Effector memory CD4-positive, alpha-beta T cell (primary cell): ENCODE measurements at regions not wholly inside any gene's neighbourhood (a gene's known extent, or its start where the extent isn't known, plus 50 kb on each side); places are given as distances from the start of the nearest gene placed in this dataset.

Experiments used
- DNase-seq, 3 donors: peaks; one replicate each; pipeline ENCODE4 v3.0.0-alpha.2; 2020
- H3K27ac ChIP-seq: 2 replicates; pipeline ENCODE4 v1.7.0; 2013; ENCODE audit warnings: mild to moderate bottlenecking, low read length, moderate library complexity; ENCODE audit not compliant: insufficient read depth, poor library complexity, severe bottlenecking
- H3K27me3 ChIP-seq: replicated peaks from 2 replicates; pipeline ENCODE4 v1.7.0; 2013; ENCODE audit warnings: mild to moderate bottlenecking, low read length; ENCODE audit not compliant: insufficient read depth, control insufficient read depth, poor library complexity, severe bottlenecking
- H3K36me3 ChIP-seq: 2 replicates; pipeline ENCODE4 v1.7.0; 2013; ENCODE audit warnings: mild to moderate bottlenecking, low read length, moderate library complexity; ENCODE audit not compliant: control insufficient read depth, insufficient read depth
- H3K4me1 ChIP-seq: 2 replicates; pipeline ENCODE4 v1.7.0; 2013; ENCODE audit warnings: low read length, mild to moderate bottlenecking; ENCODE audit not compliant: control insufficient read depth, insufficient read depth, poor library complexity, severe bottlenecking
- H3K4me3 ChIP-seq: 2 replicates; pipeline ENCODE4 v1.7.0; 2013; ENCODE audit warnings: low read length, low read depth, mild to moderate bottlenecking; ENCODE audit not compliant: insufficient read depth, poor library complexity, severe bottlenecking
- H3K9me3 ChIP-seq: 2 replicates; pipeline ENCODE4 v1.7.0; 2013; ENCODE audit warnings: mild to moderate bottlenecking, low read length, moderate library complexity; ENCODE audit not compliant: control insufficient read depth

- no peaks in the 10 kb centered on the region for H3K27me3 ChIP-seq
- no peaks in the 10 kb centered on the region for H3K36me3 ChIP-seq
- DNase-seq, result no peak
- H3K4me3 ChIP-seq, result no peak overlapping the region
- no peak overlapping the region for H3K27ac ChIP-seq
- H3K9me3 ChIP-seq, result no peaks in the 10 kb centered on the region
- no peaks in the 10 kb centered on the region for H3K4me1 ChIP-seq
Observed at GRCh38 chr4:38275331-38276100, 315.3 kb downstream of the PTTG2 start.

- H3K27ac ChIP-seq, result no peak overlapping the region
- H3K4me3 ChIP-seq, result no peak overlapping the region
- no peaks in the 10 kb centered on the region for H3K36me3 ChIP-seq
- no peaks in the 10 kb centered on the region for H3K4me1 ChIP-seq
- no peaks in the 10 kb centered on the region for H3K27me3 ChIP-seq
- no peaks in the 10 kb centered on the region for H3K9me3 ChIP-seq
- no peak for DNase-seq
Observed at GRCh38 chr4:38278255-38278654, 318.1 kb downstream of the PTTG2 start.

GRCh38 chr4:38279077-38279476, 318.9 kb downstream of the PTTG2 start:
- DNase-seq, result no peak
- no peak overlapping the region for H3K4me3 ChIP-seq
- H3K9me3 ChIP-seq, result no peaks in the 10 kb centered on the region
- H3K36me3 ChIP-seq, result no peaks in the 10 kb centered on the region
- no peaks in the 10 kb centered on the region for H3K27me3 ChIP-seq
- no peaks in the 10 kb centered on the region for H3K4me1 ChIP-seq
- H3K27ac ChIP-seq, result no peak overlapping the region

GRCh38 chr4:38279650-38280322, 319.6 kb downstream of the PTTG2 start:
- H3K9me3 ChIP-seq, result no peaks in the 10 kb centered on the region
- DNase-seq, result no peak

GRCh38 chr4:38280323-38280706, 320.1 kb downstream of the PTTG2 start:
- no peak for DNase-seq
- Histone ChIP-seq H3K9me3 (no peaks in the 10 kb centered on the region), H3K36me3 (no peaks in the 10 kb centered on the region), H3K4me3 (no peak overlapping the region), H3K4me1 (no peaks in the 10 kb centered on the region), H3K27ac (no peak overlapping the region), H3K27me3 (no peaks in the 10 kb centered on the region)

More at GRCh38 chr4:38279650-38280322, 319.6 kb downstream of the PTTG2 start:
- H3K36me3 ChIP-seq, result no peaks in the 10 kb centered on the region
- no peak overlapping the region for H3K27ac ChIP-seq
- no peak overlapping the region for H3K4me3 ChIP-seq
- H3K4me1 ChIP-seq, result no peaks in the 10 kb centered on the region
- H3K27me3 ChIP-seq, result no peaks in the 10 kb centered on the region

GRCh38 chr4:38281371-38282071, 321.3 kb downstream of the PTTG2 start:
- H3K36me3 ChIP-seq, result no peaks in the 10 kb centered on the region
- no peaks in the 10 kb centered on the region for H3K9me3 ChIP-seq
- no peak overlapping the region for H3K27ac ChIP-seq
- no peak overlapping the region for H3K4me3 ChIP-seq
- H3K4me1 ChIP-seq, result no peaks in the 10 kb centered on the region
- no peak for DNase-seq
- H3K27me3 ChIP-seq, result no peaks in the 10 kb centered on the region

- Histone ChIP-seq H3K4me1 (no peaks in the 10 kb centered on the region), H3K9me3 (no peaks in the 10 kb centered on the region), H3K27ac (no peak overlapping the region), H3K36me3 (no peaks in the 10 kb centered on the region), H3K4me3 (no peak overlapping the region), H3K27me3 (no peaks in the 10 kb centered on the region)
- no peak for DNase-seq
Observed at GRCh38 chr4:38283724-38284123, 323.5 kb downstream of the PTTG2 start.

GRCh38 chr4:38284294-38285030, 324.3 kb downstream of the PTTG2 start:
- Histone ChIP-seq H3K4me1 (no peaks in the 10 kb centered on the region), H3K27ac (no peak overlapping the region), H3K9me3 (no peaks in the 10 kb centered on the region), H3K4me3 (no peak overlapping the region), H3K36me3 (no peaks in the 10 kb centered on the region), H3K27me3 (no peaks in the 10 kb centered on the region)
- no peak for DNase-seq

- Histone ChIP-seq H3K4me3 (no peak overlapping the region), H3K27me3 (no peaks in the 10 kb centered on the region), H3K27ac (no peak overlapping the region), H3K9me3 (no peaks in the 10 kb centered on the region), H3K36me3 (no peaks in the 10 kb centered on the region), H3K4me1 (no peaks in the 10 kb centered on the region)
- no peak for DNase-seq
Observed at GRCh38 chr4:38287101-38287851, 327.1 kb downstream of the PTTG2 start.
